Stimulated activated CD8-positive, alpha-beta memory T cell treated with anti-CD3 and anti-CD28 coated beads, Interleukin-4, amount 100 ng/mL, for 48 hours (primary cell): ENCODE measurements at regions not wholly inside any gene's neighbourhood (a gene's known extent, or its start where the extent isn't known, plus 50 kb on each side); places are given as distances from the start of the nearest gene placed in this dataset.
A peak's percentile ranks its signal among the peaks of the same experiment; 100 is the strongest.
"Not testable (repeated sequence)": the region's sequence is repeated elsewhere in the genome, so short reads cannot be mapped to it uniquely, and the experiment has no call there.

ENCODE experiments used
- DNase-seq: peaks from one replicate; pipeline ENCODE4 v3.0.0-alpha.2; 2020

GRCh38 chr3:157618075-157618760 lies 115.0 kb upstream of the VEPH1 start:
- no peak for DNase-seq

DNA sequence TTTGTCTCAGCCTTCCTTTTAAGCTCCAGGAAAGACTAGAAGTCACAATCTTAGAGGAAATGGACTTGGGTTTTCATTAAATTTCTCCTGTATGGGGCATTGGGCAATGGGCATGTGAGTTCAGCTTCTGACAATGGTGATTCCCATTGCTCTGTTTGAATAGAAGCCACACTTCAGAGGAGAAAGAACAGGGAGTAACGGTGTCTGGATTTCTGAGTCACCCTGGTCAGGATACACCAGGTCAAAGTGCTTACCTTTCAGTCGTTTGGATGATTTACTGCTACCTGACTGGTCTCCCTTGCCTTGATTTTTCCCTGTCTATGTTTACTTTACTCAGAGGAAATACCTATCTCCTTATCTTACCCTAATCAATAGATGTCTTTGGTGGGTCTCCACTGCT lies 111.7 kb upstream of the VEPH1 start:
- no peak for DNase-seq

- no peak for DNase-seq
Observed at GRCh38 chr3:157611536-157612076, 108.4 kb upstream of the VEPH1 start.

DNA sequence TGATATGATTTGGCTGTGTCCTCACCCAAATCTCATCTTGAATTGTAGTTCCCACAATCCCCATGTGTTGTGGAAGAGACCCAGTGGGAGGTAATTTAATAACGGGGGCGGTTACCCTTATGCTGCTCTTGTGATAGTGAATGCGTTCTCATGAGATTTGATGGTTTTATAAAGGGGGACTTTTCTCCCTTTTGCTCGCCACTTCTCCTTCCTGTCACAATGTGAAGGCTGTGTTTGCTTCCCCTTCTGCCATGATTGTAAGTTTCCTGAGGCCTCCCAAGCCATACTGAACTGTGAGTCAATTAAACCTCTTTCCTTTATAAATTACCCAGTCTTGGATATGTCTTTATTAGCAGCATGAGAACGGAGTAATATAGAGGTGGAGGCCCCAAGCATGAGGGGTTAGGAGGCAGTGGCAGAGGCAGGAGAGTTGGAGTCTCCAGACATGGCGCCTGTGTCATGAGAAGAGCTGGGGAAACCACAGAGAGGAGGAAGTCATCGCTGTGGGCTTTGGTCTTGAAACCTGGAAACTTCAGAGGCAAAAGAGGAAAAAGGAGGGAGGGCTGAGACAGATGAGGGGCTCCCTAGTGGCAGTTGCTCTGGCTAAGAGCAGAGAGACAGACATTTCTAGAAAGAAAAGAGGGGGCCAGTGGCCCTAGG lies 107.8 kb upstream of the VEPH1 start:
- DNase-seq, result no peak

GRCh38 chr3:157607826-157608405 lies 104.7 kb upstream of the VEPH1 start:
- DNase-seq, result no peak

- DNase-seq, result no peak
Observed at GRCh38 chr3:157606852-157607197, 103.6 kb upstream of the VEPH1 start.

DNA sequence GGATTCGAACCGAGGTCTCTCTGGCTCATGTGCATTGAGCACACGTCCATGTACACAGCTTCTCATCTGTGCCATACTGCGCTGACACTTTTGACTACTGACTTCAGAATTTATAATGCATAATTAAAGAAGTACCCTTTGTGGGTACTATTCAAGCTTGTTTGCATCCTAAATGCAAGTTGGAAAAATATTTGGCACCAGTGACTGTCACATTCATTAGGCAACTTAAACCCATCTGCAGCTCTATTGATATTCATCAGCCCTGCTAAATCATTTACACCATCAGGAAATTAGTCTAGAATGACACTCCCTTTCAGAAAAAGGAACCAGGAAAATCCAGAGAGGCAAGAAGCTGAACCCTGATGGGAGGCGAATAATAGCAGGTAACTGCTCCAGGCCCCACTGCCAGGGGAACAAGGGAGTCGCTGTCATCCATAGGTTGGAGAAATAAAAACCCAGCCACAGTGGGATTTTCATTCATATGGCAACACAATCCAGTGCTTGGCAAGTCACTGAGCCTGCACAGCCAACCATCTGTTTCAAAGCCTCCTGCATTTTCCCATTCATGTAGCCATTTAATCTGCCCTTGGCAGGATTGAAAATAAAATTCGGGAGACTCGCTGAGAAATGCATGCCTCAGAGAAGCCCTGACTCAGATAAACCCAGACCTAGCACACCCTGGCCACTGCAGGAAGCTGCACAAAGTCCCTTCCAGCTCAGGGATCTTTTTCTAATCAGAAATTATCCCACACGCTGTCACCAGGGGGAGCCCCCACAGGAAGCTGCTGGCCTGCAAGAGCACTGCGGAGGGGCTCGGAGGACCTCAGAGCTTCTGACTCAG lies 103.0 kb upstream of the VEPH1 start:
- peak; percentile 78 for DNase-seq

DNA sequence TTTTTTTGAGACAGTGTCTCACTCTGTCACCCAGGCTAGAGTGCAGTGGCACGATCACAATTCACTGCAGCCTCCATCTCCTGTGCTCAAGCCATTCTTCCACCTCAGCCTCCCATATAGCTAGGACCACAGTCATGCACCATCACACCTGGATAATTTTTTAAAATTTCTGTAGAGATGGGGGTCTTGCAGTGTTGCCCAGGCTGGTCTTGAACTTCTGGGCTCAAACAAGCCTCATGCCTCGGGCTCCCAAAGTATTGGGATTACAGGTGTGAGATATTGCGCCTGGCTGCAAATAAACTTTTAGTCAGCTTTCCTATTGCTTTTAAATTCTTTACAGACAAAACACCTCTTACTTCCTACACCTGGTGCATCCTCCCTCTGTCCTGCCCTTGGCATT lies 102.1 kb upstream of the VEPH1 start:
- DNase-seq, result no peak

- no peak for DNase-seq
Observed at GRCh38 chr3:157602424-157602823, 99.2 kb upstream of the VEPH1 start.

- no peak for DNase-seq
Observed at GRCh38 chr3:157595259-157595658, 92.0 kb upstream of the VEPH1 start.

GRCh38 chr3:157594413-157594812 lies 91.2 kb upstream of the VEPH1 start:
- no peak for DNase-seq

DNA sequence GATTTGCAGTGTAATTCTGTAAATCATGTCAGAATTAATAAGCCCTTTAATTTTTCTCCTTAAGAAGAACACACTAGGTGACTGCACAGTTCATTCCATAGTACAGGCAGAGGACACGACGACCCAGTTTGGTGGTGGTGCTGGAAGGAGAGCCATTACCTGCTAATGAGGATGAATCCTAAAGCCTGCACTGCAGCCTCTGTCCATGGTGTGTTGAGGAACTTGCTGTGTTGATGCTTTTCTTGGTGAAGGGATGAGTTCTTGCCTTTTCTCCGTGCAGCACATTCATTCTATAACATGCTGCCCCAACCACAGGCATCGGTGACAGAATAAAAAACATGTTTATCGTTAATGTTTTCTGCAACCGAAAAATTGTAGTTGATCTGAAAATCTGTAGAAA lies 89.6 kb upstream of the VEPH1 start:
- no peak for DNase-seq

DNA sequence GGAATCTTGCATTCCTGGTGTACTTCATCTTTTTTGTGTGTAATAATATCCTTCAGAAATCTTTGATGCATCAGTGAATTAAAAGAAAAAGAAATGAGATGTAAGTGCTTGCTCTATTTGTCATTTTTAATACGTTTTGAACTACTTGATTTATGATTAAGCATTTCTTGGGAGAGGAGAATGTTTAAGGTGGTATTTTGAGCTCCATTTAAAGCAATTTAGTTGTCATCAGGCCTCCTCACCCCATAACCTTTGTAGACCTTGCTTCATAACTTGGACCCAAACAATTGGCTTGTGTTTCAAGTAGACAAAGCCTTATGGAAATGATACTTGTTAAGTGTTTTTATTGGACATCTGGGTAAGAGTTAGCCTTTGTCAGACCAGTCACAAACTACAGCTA lies 87.1 kb upstream of the VEPH1 start:
- DNase-seq, result no peak

DNA sequence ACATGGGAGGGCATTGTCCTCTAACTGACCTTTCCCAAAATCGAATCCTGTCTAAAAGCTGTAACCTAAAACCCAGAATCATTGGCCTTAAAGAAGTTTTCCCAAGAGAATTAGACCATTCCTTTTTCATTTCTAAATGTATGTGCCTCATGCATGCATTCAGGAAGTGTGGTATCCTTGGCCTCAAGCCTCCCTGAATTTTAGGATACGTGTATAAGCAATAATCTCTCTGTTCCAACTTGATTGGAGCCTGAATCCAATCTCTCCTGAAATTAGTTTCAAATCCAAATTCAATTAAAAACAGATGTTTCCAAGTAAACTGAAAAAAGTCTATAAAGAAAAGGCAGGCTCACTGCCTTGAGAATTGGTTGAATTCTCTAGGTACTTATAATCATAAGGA lies 86.0 kb upstream of the VEPH1 start:
- DNase-seq, result no peak

DNA sequence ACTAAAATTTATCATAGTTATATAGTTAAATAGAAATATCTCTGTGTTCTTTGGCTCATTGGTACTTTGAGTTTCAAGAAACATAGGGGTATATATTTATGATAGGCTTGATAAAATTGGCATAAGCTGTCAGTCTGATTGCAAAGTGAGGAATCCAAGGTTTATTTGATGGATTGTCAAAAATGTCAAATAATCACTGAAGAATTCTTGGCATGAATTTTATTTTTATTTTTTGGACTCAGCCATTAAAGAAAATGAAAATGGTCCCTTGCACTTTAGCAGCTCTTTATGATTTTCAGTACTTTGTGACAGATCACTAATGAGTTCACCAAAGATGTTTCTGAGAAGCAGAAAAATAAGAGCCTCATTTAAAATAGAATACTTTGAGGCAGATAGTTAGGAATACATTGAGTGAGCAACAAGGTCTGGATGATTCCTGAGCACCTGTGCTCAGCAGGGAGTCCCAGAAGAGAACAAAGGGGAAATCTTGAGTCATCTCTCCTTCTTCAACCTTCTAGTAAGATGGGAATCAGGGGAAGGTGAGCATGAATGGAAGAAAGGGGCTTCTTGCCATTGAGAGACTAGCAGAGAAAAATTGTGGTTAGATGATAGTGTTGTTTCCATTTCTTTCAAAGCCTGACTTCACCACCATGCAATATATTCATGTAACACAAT lies 85.3 kb upstream of the VEPH1 start:
- DNase-seq, result no peak

DNA sequence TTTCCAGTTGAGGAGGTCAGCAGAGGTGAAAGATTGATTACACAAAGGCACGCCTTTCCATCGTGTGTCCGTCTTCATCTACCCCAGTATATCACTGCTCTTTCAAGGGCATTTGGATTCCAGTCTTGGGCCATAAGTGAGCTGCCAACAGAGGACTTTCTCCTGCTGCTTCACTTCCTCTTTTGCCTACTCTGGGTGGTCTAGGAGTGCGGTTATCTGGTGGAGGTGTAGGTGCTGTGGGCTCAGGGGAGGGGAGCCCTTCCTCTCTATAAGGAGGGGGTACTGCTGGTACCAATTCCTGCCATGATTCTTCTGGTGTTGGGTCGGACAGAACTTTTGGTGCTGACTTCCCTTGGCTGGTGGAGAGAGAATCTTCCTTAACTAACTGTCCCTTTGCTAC lies 83.1 kb upstream of the VEPH1 start:
- no peak for DNase-seq

DNA sequence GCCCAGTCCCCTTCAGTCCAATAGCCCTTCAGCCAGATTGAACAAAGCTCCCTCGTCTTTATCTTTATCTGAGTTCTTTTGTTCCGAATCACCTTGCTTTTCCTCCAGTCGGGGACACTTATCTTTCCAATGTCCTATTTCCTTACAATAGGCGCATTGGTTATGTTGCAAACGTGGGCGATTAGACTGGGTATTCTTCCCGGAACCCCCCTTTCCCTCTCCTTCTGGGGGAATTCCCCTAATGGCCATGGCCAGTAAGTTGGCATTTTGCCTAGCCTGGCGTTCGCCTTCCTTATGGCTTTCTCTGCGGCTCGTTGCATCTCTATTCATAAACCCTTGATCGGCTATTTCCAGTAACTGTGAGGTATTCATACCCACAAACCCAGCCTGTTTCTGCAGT lies 82.2 kb upstream of the VEPH1 start:
- DNase-seq, result no peak

DNA sequence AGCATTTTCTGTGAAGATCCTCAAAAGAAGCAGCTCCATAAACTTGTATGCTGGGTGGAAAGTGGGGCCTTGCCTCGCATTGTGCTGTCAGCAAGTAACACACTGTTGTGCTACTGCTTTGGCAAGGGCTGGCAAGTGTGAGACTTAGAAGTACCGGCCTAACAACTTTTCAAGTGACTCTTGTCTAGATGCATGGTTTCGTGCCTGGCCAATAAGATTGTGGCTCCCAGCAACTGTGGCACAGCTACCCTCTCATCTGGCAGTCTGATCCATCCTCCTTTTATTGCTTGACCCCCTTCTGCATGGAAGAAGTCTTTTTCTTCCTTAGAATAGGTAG lies 79.4 kb upstream of the VEPH1 start:
- no peak for DNase-seq

GRCh38 chr3:157581956-157582636 lies 78.9 kb upstream of the VEPH1 start:
- DNase-seq, result not testable (repeated sequence)

DNA sequence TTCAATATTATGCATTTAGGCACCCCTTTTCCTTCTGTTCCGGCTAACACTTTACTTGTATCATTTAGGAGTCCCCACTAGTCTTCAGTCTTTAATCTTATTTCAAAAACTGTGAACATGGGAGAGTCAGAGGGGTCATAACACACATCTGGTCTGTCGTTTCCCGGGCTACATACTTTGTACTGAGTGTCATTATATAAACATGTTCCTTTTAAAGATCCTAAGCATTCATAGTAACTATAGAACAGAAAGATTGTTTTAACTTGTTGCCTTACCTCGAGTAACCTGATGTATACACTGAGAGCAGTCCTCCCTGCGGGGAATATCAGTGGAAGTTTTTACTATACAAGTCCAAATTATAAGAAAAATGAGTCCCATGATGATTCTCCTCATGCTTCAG lies 78.2 kb upstream of the VEPH1 start:
- DNase-seq, result no peak

DNA sequence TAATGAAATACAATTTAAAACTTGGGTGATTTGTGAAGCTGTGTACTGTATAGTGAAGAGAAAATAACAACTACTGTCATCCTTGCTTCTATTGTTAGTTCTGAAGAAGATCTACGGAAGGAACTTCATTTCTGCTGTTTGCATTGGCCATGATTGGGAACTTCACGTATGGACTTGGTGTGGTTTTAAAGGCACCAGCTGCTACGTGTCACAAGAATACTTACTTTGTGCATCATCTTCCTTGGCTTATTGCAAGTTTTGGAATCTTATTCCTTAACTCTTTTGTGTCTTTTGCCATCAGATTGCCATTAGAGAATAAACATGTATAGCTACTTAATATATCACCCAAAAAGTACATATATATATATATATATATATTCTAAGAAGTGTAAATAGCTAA lies 75.0 kb upstream of the VEPH1 start:
- DNase-seq, result no peak

DNA sequence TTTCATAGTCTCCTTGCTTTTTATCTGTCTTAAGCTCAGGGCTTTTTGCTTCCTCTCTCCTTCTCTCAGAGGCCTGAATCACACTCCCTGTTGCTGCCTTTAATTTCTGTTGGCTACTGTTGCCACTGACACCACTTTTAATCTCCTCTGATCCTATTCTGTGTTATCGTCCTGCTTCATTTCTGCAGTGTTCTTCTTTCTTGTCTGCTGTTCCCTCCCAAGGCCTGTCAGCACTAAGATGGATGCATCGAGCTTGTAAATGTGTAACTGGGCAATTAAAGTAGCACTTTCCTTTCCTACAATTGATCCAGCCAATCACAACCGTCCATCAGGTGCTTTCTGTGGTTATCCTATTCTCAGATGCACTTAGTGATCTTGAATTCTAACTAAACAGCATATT lies 71.3 kb upstream of the VEPH1 start:
- no peak for DNase-seq
